Stimulated activated naive CD4-positive, alpha-beta T cell treated with Interleukin-2 at 50 U/mL for 16 hours (primary cell): ENCODE measurements at regions not wholly inside any gene's neighbourhood (a gene's known extent, or its start where the extent isn't known, plus 50 kb on each side); places are given as distances from the start of the nearest gene placed in this dataset.
"Not testable (repeated sequence)": the region's sequence is repeated elsewhere in the genome, so short reads cannot be mapped to it uniquely, and the experiment has no call there.

Source experiments
- DNase-seq: peaks from one replicate; lab custom pipeline; 2025; lab: John Stamatoyannopoulos, UW

- no peak for DNase-seq
Observed at GRCh38 chrX:12052109-12052508, 86.2 kb upstream of the FRMPD4 start.

DNA sequence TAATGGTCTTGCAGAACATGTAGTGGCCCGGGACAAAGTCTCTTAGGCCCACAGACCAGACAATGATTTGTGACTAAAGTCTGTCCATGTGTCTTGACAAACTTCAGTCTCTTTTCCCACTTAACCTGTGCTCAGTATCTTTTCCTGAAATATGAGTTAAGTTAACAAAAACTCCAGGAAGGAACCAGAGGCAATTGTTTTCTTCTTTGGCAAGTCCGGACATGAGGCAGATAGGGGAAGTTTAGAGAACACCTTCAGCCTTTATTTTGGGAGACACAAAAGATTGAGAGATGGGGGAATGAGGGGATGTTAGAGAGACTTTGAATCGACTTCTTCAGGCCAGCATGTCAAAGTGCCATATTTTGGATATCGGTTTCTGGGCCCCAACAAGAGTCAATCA is 80.2 kb upstream of the FRMPD4 start:
- no peak for DNase-seq

GRCh38 chrX:12060489-12061260 is 77.6 kb upstream of the FRMPD4 start:
- no peak for DNase-seq

DNA sequence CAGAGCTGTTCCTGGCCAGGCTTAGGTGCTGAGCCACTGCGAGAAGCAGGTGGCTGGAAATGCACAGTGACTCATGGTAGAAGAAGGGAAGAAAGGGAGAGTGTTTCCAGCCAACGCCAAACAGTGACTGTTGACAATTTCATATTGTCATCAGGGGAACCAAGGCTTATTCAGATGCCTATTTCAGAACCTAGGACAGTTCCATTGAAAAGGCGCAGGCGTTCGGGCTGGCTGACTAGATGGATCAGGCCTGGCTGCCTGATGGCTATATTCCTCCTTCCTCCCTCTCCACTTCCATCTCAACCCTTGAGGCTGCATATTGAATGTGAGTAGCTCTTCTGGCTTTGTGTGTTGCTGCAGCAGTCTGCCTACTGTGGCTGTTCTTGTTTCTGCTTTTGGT is 73.0 kb upstream of the FRMPD4 start:
- no peak for DNase-seq

GRCh38 chrX:12076046-12076445 is 62.2 kb upstream of the FRMPD4 start:
- DNase-seq, result no peak

DNA sequence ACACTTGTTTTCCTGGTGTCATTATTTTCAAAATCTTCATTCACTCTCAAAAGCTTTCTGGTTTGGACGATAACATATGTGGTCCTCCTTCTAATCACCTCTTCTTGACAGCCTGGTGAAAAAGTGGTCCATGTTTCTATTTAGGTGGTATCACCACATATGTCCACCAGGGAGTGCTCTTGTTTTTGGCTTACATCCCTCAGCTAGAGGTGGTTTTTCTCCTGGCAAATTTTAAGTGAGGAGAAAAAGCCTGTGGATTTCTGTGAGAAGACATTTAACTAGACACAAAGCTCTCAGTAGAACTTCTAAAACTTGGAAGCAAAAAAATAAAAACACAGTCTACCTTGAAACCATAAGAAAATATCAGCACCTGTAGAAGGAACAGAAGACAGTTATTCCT is 58.0 kb upstream of the FRMPD4 start:
- DNase-seq, result no peak

- DNase-seq, result not testable (repeated sequence)
Observed at GRCh38 chrX:12082959-12083358, 55.3 kb upstream of the FRMPD4 start.
